Glomerular visceral epithelial cell (primary cell): ENCODE measurements at regions not wholly inside any gene's neighbourhood (a gene's known extent, or its start where the extent isn't known, plus 50 kb on each side); places are given as distances from the start of the nearest gene placed in this dataset.

Source experiments
- DNase-seq: peaks from one replicate; pipeline ENCODE4 v3.0.0-alpha.2; 2016; ENCODE audit errors: extremely low spot score

GRCh38 chrX:39627257-39627656 is 470.5 kb downstream of the BCOR start:
- no peak for DNase-seq

- peak; percentile 33 for DNase-seq
Measured at GRCh38 chrX:39629001-39629400, 468.8 kb downstream of the BCOR start.

- DNase-seq, result no peak
Measured at GRCh38 chrX:39630344-39630743, 467.4 kb downstream of the BCOR start.

GRCh38 chrX:39631276-39632229 is 466.2 kb downstream of the BCOR start:
- no peak for DNase-seq

GRCh38 chrX:39633293-39633692 is 464.5 kb downstream of the BCOR start:
- DNase-seq, result peak; percentile 74

- no peak for DNase-seq
Measured at GRCh38 chrX:39636481-39636880, 461.3 kb downstream of the BCOR start.

- no peak for DNase-seq
Measured at GRCh38 chrX:39638526-39638925, 459.2 kb downstream of the BCOR start.

- DNase-seq, result no peak
Measured at GRCh38 chrX:39639871-39640270, 457.9 kb downstream of the BCOR start.

GRCh38 chrX:39640866-39641265 is 456.9 kb downstream of the BCOR start:
- no peak for DNase-seq

GRCh38 chrX:39642071-39642470 is 455.7 kb downstream of the BCOR start:
- no peak for DNase-seq

- DNase-seq, result no peak
Measured at GRCh38 chrX:39643550-39643949, 454.2 kb downstream of the BCOR start.

GRCh38 chrX:39645178-39645895 is 452.4 kb downstream of the BCOR start:
- no peak for DNase-seq

GRCh38 chrX:39648548-39649254 is 449.1 kb downstream of the BCOR start:
- DNase-seq, result no peak

- no peak for DNase-seq
Measured at GRCh38 chrX:39650768-39651347, 446.9 kb downstream of the BCOR start.

GRCh38 chrX:39652336-39652735 is 445.4 kb downstream of the BCOR start:
- DNase-seq, result no peak

- no peak for DNase-seq
Measured at GRCh38 chrX:39653691-39654090, 444.1 kb downstream of the BCOR start.

GRCh38 chrX:39654183-39654925 is 443.4 kb downstream of the BCOR start:
- no peak for DNase-seq

- DNase-seq, result no peak
Measured at GRCh38 chrX:39654952-39655351, 442.8 kb downstream of the BCOR start.

GRCh38 chrX:39661116-39661907 is 436.4 kb downstream of the BCOR start:
- DNase-seq, result no peak

GRCh38 chrX:39665830-39666518 is 431.8 kb downstream of the BCOR start:
- DNase-seq, result peak; percentile 56
